ENCODE measurements at regions not wholly inside any gene's neighbourhood (a gene's known extent, or its start where the extent isn't known, plus 50 kb on each side); places are given as distances from the start of the nearest gene placed in this dataset.

DNA sequence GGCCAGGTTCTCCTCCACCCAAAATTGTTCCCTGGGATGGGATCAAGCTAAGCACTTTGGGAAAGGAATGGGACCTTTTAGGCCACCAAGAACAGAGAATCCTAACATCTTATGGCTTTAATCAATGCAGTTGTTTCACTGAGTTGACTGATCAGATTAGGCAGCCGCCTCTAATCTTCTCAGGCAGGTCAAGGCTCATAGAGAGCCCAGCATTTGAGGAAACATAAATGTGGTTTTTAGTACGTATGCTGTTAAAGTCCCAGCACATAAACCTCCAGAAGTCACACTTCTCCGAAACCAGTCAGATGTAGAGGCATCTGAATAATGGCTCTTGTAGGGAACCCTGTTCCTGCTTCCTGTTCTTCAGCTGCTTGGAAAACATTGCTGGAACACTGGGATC is 99.5 kb upstream of the RMDN2 start:
- TF ChIP-seq POLR2A (IDR thresholded peaks at IDR 0.05), result no peak
- TF ChIP-seq, protein P1, sequence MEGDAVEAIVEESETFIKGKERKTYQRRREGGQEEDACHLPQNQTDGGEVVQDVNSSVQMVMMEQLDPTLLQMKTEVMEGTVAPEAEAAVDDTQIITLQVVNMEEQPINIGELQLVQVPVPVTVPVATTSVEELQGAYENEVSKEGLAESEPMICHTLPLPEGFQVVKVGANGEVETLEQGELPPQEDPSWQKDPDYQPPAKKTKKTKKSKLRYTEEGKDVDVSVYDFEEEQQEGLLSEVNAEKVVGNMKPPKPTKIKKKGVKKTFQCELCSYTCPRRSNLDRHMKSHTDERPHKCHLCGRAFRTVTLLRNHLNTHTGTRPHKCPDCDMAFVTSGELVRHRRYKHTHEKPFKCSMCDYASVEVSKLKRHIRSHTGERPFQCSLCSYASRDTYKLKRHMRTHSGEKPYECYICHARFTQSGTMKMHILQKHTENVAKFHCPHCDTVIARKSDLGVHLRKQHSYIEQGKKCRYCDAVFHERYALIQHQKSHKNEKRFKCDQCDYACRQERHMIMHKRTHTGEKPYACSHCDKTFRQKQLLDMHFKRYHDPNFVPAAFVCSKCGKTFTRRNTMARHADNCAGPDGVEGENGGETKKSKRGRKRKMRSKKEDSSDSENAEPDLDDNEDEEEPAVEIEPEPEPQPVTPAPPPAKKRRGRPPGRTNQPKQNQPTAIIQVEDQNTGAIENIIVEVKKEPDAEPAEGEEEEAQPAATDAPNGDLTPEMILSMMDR (IDR thresholded peaks at IDR 0.05), result no peak
- H3K27me3 ChIP-seq, result no peaks in the 10 kb centered on the region
- H3K4me3 ChIP-seq (replicated peaks in 1 of 3), result no peak overlapping the region
- no peaks in the 10 kb centered on the region for H3K9me3 ChIP-seq
- H3K27ac ChIP-seq, result no peak overlapping the region
- DNase-seq, result no peak
- WGBS, 2 donors, result 78 to 95% methylated on average over 3 of the region's 3 CpGs
- H3K4me1 ChIP-seq, result peaks cover 0 to 17% of the 10 kb centered on the region in 2 donors
- no peaks in the 10 kb centered on the region for H3K36me3 ChIP-seq
- intact Hi-C loops (cut with DNase I), result no loop called here

DNA sequence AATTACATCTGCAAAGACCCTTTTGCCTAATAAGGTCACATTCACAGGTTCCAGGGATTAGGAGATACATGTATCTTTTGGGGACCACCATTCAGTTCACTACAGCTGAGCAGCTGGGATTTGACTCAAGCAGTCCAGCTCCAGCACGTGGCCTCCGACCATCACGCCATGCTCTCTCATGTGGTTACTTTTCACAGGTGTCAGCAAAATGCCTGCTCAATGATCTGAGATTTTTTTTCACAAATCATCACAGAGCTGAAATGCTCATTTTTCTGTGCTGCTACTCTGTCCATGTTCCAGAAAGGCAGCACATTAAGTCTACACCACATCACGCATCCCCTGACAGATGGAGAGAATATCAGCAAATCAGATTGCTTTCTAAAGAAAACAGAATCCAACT is 98.5 kb upstream of the RMDN2 start:
- Histone ChIP-seq H3K27me3 (no peaks in the 10 kb centered on the region), H3K9me3 (no peaks in the 10 kb centered on the region), H3K4me1 (peaks cover 0 to 17% of the 10 kb centered on the region in 2 donors), H3K27ac (no peak overlapping the region), H3K4me3 (replicated peaks in 1 of 3) (no peak overlapping the region), H3K36me3 (no peaks in the 10 kb centered on the region)
- TF ChIP-seq, protein P1 (IDR thresholded peaks at IDR 0.05), result no peak
- no peak for TF ChIP-seq POLR2A (IDR thresholded peaks at IDR 0.05)
- WGBS, 2 donors, result 97 to 98% methylated on average over 4 of the region's 4 CpGs
- DNase-seq, result no peak
- intact Hi-C loops (cut with DNase I), result no loop called here

DNA sequence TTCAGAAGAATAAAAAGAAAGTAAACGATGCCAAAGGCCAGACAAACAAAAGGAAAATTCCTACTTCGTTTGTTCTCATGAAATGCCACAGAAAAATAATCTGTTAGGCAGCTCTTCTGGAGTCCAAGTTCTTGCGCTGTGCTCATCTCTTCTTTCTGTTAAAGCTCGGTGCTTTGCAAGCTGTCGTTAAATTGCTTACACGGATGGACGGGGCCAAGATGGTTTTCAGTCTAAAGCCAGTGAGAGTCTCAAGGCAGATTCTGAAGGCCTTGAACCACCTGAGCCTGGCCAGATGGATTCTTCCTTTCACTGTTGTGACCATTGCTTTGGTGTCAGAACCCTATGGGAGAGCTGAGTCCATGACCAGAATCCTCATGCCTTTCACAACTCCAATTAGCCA is 97.6 kb upstream of the RMDN2 start:
- Histone ChIP-seq H3K27ac (no peak overlapping the region), H3K36me3 (no peaks in the 10 kb centered on the region), H3K9me3 (no peaks in the 10 kb centered on the region), H3K27me3 (no peaks in the 10 kb centered on the region), H3K4me3 (replicated peaks in 1 of 3) (no peak overlapping the region), H3K4me1 (peaks cover 0 to 17% of the 10 kb centered on the region in 2 donors)
- no peak for DNase-seq
- WGBS, 2 donors, result 74 to 77% methylated on average over 7 of the region's 7 CpGs
- intact Hi-C loops (cut with DNase I), result no loop called here
- TF ChIP-seq, protein P1 (IDR thresholded peaks at IDR 0.05), result no peak
- TF ChIP-seq POLR2A (IDR thresholded peaks at IDR 0.05), result no peak

DNA sequence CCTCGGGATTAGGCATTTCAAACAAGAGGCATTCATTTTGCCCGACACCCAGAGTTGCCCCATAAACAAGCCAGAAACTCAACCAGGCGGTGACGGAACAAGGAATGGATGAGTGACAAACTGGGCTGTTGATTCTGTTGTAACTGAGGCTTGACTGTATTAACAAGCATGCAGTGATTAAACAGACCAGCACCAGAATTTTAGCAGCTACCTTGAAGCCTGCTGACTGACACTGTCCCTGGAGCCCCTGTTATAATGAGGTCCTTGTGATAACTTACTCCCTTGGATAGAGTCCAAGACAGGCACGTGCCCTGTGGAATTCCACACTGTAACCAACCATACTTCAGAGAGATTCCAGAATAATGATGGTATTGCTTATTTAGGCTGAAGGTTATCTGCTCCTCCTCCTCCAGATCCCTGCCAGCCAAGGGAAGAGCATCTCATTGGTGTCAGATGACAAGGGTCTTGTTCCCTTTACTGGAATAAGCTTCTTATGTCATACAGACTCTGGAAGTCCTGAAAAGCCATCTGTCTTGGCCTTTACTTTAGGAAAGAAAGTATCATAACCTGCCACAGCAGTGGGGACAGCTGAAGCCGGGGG is 97.1 kb upstream of the RMDN2 start:
- Histone ChIP-seq H3K27me3 (no peaks in the 10 kb centered on the region), H3K4me1 (peaks cover 0 to 17% of the 10 kb centered on the region in 2 donors), H3K9me3 (no peaks in the 10 kb centered on the region), H3K4me3 (replicated peaks in 1 of 3) (no peak overlapping the region), H3K27ac (no peak overlapping the region), H3K36me3 (no peaks in the 10 kb centered on the region)
- TF ChIP-seq POLR2A (IDR thresholded peaks at IDR 0.05), result no peak
- TF ChIP-seq, protein P1 (IDR thresholded peaks at IDR 0.05), result no peak
- 31 to 41% methylated on average over 6 of the region's 6 CpGs for WGBS, 2 donors
- intact Hi-C loops (cut with DNase I), result no loop called here
- peak in 1 of 2 donors; percentile 3 for DNase-seq

DNA sequence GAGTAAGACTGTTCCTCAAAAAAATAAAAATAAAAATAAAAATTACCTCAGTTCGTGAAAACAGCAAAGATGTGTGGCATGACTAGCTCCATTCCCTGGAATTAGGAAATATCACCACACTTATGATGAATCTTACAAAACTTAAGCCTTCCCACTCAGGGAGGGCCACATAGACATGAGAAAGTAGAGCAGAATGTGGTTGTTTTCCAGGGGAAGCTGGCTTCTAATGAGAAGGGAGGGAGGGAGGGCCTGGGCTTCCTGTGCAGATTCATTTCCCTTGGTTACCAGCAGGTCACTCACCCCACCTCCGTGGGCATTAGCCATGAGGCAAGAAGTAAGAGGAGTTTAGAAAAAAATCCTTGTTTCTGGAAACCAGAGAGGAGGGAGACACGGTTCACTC is 95.9 kb upstream of the RMDN2 start:
- Histone ChIP-seq H3K4me1 (peaks cover 0 to 17% of the 10 kb centered on the region in 2 donors), H3K4me3 (replicated peaks in 1 of 3) (no peak overlapping the region), H3K27me3 (no peaks in the 10 kb centered on the region), H3K36me3 (no peaks in the 10 kb centered on the region), H3K9me3 (no peaks in the 10 kb centered on the region), H3K27ac (no peak overlapping the region)
- intact Hi-C loops (cut with DNase I), result no loop called here
- no peak for TF ChIP-seq POLR2A (IDR thresholded peaks at IDR 0.05)
- TF ChIP-seq, protein P1 (IDR thresholded peaks at IDR 0.05), result no peak
- WGBS, 2 donors, result 41 to 60% methylated on average over 2 to 3 of the region's 3 CpGs
- DNase-seq, result peak; percentile 8 to 9
